T-helper 1 cell (primary cell): ENCODE measurements at regions not wholly inside any gene's neighbourhood (a gene's known extent, or its start where the extent isn't known, plus 50 kb on each side); places are given as distances from the start of the nearest gene placed in this dataset.

Experiments used
- DNase-seq, 5 donors: peaks; one replicate each; pipeline ENCODE4 v3.0.0-alpha.2; 2012 to 2020

- no peak for DNase-seq
Measured at GRCh38 chr12:65517656-65518210, 239.2 kb downstream of the MSRB3 start.

GRCh38 chr12:65518771-65519170, 240.3 kb downstream of the MSRB3 start:
- no peak for DNase-seq

GRCh38 chr12:65520658-65521057, 242.2 kb downstream of the MSRB3 start:
- DNase-seq = no peak

GRCh38 chr12:65522956-65523860, 244.7 kb downstream of the MSRB3 start:
- no peak for DNase-seq

GRCh38 chr12:65524666-65525065, 246.2 kb downstream of the MSRB3 start:
- DNase-seq = no peak

- no peak for DNase-seq
Measured at GRCh38 chr12:65525491-65526141, 247.1 kb downstream of the MSRB3 start.

- DNase-seq = no peak
Measured at GRCh38 chr12:65526311-65526710, 247.8 kb downstream of the MSRB3 start.

GRCh38 chr12:65528127-65528526, 249.6 kb downstream of the MSRB3 start:
- DNase-seq = no peak

GRCh38 chr12:65529106-65529505, 250.6 kb downstream of the MSRB3 start:
- DNase-seq = no peak

- no peak for DNase-seq
Measured at GRCh38 chr12:65529771-65530435, 251.4 kb downstream of the MSRB3 start.

GRCh38 chr12:65532162-65532561, 253.7 kb downstream of the MSRB3 start:
- DNase-seq = no peak

GRCh38 chr12:65532764-65533163, 254.3 kb downstream of the MSRB3 start:
- no peak for DNase-seq

- no peak for DNase-seq
Measured at GRCh38 chr12:65533177-65533883, 254.8 kb downstream of the MSRB3 start.

- no peak for DNase-seq
Measured at GRCh38 chr12:65534238-65534841, 255.9 kb downstream of the MSRB3 start.

GRCh38 chr12:65535946-65536345, 257.5 kb downstream of the MSRB3 start:
- no peak for DNase-seq

- no peak for DNase-seq
Measured at GRCh38 chr12:65536351-65536750, 257.9 kb downstream of the MSRB3 start.

GRCh38 chr12:65536876-65537681, 258.6 kb downstream of the MSRB3 start:
- no peak for DNase-seq

- no peak for DNase-seq
Measured at GRCh38 chr12:65537978-65538377, 259.5 kb downstream of the MSRB3 start.

- DNase-seq = no peak
Measured at GRCh38 chr12:65539023-65539422, 260.5 kb downstream of the MSRB3 start.

- DNase-seq = no peak
Measured at GRCh38 chr12:65540140-65540539, 261.7 kb downstream of the MSRB3 start.

GRCh38 chr12:65546528-65546927, 268.0 kb downstream of the MSRB3 start:
- no peak for DNase-seq
